ENCODE measurements at regions not wholly inside any gene's neighbourhood (a gene's known extent, or its start where the extent isn't known, plus 50 kb on each side); places are given as distances from the start of the nearest gene placed in this dataset.

GRCh38 chr10:89921403-89921802 lies 220.0 kb downstream of the KIF20B start:
- H3K27me3 ChIP-seq (ENCODE audit: control insufficient read depth, insufficient read depth, low read length) = no peaks in the 10 kb centered on the region
- H3K4me3 ChIP-seq (ENCODE audit: low read depth, low read length) = no peak overlapping the region
- H3K36me3 ChIP-seq (ENCODE audit: control insufficient read depth, insufficient read depth, low read length) = no peaks in the 10 kb centered on the region
- TF ChIP-seq, protein P1, sequence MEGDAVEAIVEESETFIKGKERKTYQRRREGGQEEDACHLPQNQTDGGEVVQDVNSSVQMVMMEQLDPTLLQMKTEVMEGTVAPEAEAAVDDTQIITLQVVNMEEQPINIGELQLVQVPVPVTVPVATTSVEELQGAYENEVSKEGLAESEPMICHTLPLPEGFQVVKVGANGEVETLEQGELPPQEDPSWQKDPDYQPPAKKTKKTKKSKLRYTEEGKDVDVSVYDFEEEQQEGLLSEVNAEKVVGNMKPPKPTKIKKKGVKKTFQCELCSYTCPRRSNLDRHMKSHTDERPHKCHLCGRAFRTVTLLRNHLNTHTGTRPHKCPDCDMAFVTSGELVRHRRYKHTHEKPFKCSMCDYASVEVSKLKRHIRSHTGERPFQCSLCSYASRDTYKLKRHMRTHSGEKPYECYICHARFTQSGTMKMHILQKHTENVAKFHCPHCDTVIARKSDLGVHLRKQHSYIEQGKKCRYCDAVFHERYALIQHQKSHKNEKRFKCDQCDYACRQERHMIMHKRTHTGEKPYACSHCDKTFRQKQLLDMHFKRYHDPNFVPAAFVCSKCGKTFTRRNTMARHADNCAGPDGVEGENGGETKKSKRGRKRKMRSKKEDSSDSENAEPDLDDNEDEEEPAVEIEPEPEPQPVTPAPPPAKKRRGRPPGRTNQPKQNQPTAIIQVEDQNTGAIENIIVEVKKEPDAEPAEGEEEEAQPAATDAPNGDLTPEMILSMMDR (IDR thresholded peaks at IDR 0.05; ENCODE audit: insufficient read depth, low read length, poor library complexity, severe bottlenecking) = no peak
- peak; percentile 41 for DNase-seq (ENCODE audit: low read depth)

DNA sequence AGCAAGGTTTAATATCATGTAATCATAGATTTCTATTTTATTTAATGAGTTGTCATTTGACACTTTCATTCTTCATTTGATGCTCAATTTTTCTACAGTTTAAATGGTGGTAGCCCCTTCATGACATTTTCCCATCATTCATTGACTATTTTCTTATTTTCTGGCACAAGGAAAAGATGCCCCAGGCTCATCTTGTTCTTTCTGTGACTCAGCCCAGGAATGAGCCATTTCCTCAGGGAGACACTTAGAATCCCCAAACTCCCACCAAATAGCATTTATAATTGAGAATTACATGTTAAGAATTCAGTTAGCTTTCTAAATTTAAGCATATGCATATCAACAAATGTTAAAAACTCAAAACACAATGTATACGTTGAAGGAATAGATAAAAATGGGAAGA lies 222.3 kb downstream of the KIF20B start:
- Histone ChIP-seq H3K27me3 (ENCODE audit: control insufficient read depth, insufficient read depth, low read length) (no peaks in the 10 kb centered on the region), H3K36me3 (ENCODE audit: control insufficient read depth, insufficient read depth, low read length) (no peaks in the 10 kb centered on the region), H3K4me3 (ENCODE audit: low read depth, low read length) (no peak overlapping the region)
- TF ChIP-seq, protein P1 (IDR thresholded peaks at IDR 0.05; ENCODE audit: insufficient read depth, low read length, poor library complexity, severe bottlenecking) = no peak
- no peak for DNase-seq (ENCODE audit: low read depth)

DNA sequence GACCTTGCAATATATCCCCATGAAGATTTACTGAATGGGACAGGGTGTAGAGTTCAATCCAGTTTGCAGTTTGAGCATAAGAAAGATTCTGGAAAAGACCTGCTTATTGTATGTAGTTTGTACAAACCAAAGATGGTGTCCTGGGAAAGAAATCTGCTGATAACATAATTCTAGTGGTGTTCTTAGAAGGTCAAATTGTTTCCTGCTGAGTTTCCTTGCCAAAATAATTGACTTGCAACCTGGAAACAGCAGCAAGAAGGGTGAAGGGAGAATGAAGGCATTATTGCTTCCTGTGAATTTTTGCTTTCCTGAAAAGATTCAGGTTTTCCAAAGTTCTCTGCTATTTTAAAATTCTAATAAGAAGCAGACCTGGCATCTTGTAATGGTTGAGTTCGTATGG lies 222.9 kb downstream of the KIF20B start:
- H3K36me3 ChIP-seq (ENCODE audit: control insufficient read depth, insufficient read depth, low read length) = no peaks in the 10 kb centered on the region
- no peaks in the 10 kb centered on the region for H3K27me3 ChIP-seq (ENCODE audit: control insufficient read depth, insufficient read depth, low read length)
- TF ChIP-seq, protein P1 (IDR thresholded peaks at IDR 0.05; ENCODE audit: insufficient read depth, low read length, poor library complexity, severe bottlenecking) = no peak
- DNase-seq (ENCODE audit: low read depth) = no peak
- H3K4me3 ChIP-seq (ENCODE audit: low read depth, low read length) = no peak overlapping the region

DNA sequence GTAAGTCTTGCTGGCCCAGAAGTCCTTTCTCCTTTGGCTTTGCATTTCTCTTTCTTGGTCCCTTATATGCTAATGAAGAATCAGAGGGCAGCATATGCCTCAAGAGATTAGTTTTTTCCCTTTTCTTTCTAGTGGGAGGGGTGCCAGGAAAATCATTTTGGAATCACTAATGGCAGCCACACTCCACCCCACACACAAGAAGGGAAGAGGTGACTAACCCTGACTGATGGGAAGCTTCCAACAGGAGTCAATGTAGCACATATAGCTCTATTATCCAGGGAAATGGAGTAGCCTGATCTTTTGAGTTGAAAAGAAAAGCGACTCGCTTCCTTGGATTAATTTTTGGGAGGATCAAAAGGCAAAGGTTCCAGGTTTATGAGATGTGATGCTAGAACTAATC lies 225.3 kb downstream of the KIF20B start:
- no peak for DNase-seq (ENCODE audit: low read depth)

DNA sequence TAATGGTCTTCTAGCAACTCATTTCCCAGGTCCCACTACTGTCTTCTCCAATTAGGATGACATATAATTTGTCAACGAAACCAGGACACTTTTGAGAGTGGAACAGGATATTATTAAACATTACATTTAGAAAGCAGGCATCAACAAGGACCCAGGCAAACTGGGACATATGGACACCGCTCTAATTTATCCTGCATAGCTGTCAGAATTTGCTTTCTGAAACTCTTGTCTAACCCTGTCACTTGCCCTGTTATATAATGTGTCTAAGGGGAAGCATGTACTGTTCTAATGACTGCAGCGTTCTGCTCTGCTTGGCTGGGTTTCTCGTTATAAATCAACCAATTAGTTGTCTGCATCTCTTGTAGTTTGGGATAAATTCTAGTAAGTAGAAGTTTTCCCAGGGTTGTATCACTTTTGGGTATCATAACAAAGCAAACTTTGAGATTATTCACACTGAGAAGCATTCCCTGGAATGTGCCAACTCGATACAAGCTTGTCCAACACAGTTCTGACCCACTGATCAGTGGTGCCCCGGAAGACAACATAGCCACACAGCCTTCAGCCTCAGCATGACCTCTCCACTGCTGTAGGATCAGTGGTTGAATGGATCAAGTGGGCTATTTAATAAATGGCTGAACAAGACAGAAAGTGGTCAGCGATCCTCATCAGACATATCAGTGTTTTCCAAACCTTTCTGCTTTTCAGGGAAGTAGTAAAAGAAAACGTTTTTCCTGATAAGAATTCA lies 228.1 kb downstream of the KIF20B start:
- no peak for DNase-seq (ENCODE audit: low read depth)

More for the DNA sequence above, 225.3 kb downstream of the KIF20B start:
- TF ChIP-seq, protein P1 (IDR thresholded peaks at IDR 0.05; ENCODE audit: insufficient read depth, low read length, poor library complexity, severe bottlenecking) = no peak
- Histone ChIP-seq H3K27me3 (ENCODE audit: control insufficient read depth, insufficient read depth, low read length) (no peaks in the 10 kb centered on the region), H3K4me3 (ENCODE audit: low read depth, low read length) (no peak overlapping the region), H3K36me3 (ENCODE audit: control insufficient read depth, insufficient read depth, low read length) (no peaks in the 10 kb centered on the region)

More for the DNA sequence above, 228.1 kb downstream of the KIF20B start:
- Histone ChIP-seq H3K4me3 (ENCODE audit: low read depth, low read length) (no peak overlapping the region), H3K27me3 (ENCODE audit: control insufficient read depth, insufficient read depth, low read length) (no peaks in the 10 kb centered on the region), H3K36me3 (ENCODE audit: control insufficient read depth, insufficient read depth, low read length) (no peaks in the 10 kb centered on the region)
- TF ChIP-seq, protein P1 (IDR thresholded peaks at IDR 0.05; ENCODE audit: insufficient read depth, low read length, poor library complexity, severe bottlenecking) = no peak

Data from kidney epithelial cell (primary cell).